ENCODE measurements at regions not wholly inside any gene's neighbourhood (a gene's known extent, or its start where the extent isn't known, plus 50 kb on each side); places are given as distances from the start of the nearest gene placed in this dataset.

DNA sequence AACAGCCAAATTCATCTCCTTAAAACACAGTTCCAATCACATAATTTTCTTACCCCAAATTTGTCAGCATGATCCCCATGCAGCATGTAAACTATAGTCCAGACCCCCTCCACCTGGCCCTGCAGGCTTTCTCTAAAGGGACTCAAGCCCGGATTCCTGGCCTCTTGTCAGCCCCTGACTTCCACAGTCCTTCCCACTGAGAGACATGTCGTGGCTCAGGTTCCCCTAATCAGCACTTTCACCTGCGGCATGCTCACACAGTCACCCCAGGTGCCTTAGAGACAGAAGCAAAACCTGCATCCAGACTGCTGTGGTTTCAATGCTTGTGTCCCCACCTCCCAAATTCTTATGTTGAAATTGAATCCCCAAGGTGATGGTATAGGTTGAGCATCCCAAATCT, 372.7 kb upstream of the ATP10A start:
- TF ChIP-seq, protein P1, sequence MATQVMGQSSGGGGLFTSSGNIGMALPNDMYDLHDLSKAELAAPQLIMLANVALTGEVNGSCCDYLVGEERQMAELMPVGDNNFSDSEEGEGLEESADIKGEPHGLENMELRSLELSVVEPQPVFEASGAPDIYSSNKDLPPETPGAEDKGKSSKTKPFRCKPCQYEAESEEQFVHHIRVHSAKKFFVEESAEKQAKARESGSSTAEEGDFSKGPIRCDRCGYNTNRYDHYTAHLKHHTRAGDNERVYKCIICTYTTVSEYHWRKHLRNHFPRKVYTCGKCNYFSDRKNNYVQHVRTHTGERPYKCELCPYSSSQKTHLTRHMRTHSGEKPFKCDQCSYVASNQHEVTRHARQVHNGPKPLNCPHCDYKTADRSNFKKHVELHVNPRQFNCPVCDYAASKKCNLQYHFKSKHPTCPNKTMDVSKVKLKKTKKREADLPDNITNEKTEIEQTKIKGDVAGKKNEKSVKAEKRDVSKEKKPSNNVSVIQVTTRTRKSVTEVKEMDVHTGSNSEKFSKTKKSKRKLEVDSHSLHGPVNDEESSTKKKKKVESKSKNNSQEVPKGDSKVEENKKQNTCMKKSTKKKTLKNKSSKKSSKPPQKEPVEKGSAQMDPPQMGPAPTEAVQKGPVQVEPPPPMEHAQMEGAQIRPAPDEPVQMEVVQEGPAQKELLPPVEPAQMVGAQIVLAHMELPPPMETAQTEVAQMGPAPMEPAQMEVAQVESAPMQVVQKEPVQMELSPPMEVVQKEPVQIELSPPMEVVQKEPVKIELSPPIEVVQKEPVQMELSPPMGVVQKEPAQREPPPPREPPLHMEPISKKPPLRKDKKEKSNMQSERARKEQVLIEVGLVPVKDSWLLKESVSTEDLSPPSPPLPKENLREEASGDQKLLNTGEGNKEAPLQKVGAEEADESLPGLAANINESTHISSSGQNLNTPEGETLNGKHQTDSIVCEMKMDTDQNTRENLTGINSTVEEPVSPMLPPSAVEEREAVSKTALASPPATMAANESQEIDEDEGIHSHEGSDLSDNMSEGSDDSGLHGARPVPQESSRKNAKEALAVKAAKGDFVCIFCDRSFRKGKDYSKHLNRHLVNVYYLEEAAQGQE (IDR thresholded peaks at IDR 0.05) = no peak
- TF ChIP-seq CTCF (IDR thresholded peaks at IDR 0.05) (no peak), MYC (IDR thresholded peaks at IDR 0.05; ENCODE audit: borderline replicate concordance, low read length) (no peak), NR3C1 (IDR thresholded peaks at IDR 0.05) (no peak), KDM1A (IDR thresholded peaks at IDR 0.05; ENCODE audit: low read depth) (no peak), RAD21 (conservative IDR thresholded peaks at IDR 0.05 in 1 of 2, IDR thresholded peaks at IDR 0.05 in 1 of 2) (no peak), CHD4 (IDR thresholded peaks at IDR 0.05; ENCODE audit: borderline replicate concordance) (no peak), KDM5A (IDR thresholded peaks at IDR 0.05) (no peak)
- TF ChIP-seq, protein P2, sequence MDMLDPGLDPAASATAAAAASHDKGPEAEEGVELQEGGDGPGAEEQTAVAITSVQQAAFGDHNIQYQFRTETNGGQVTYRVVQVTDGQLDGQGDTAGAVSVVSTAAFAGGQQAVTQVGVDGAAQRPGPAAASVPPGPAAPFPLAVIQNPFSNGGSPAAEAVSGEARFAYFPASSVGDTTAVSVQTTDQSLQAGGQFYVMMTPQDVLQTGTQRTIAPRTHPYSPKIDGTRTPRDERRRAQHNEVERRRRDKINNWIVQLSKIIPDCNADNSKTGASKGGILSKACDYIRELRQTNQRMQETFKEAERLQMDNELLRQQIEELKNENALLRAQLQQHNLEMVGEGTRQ (IDR thresholded peaks at IDR 0.05) = no peak
- TF ChIP-seq, protein P3, sequence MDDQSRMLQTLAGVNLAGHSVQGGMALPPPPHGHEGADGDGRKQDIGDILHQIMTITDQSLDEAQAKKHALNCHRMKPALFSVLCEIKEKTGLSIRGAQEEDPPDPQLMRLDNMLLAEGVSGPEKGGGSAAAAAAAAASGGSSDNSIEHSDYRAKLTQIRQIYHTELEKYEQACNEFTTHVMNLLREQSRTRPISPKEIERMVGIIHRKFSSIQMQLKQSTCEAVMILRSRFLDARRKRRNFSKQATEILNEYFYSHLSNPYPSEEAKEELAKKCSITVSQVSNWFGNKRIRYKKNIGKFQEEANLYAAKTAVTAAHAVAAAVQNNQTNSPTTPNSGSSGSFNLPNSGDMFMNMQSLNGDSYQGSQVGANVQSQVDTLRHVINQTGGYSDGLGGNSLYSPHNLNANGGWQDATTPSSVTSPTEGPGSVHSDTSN (IDR thresholded peaks at IDR 0.05) = no peak

Data from A549 (cell line).